IMR-90 (cell line): ENCODE measurements at regions not wholly inside any gene's neighbourhood (a gene's known extent, or its start where the extent isn't known, plus 50 kb on each side); places are given as distances from the start of the nearest gene placed in this dataset.

Source experiments
- ATAC-seq: fragments of 200-7000 bp; cut with Tn5 transposase; 2 replicates; pipeline ENCODE4 v1.9.1; 2020; ENCODE audit warnings: low read depth, mild to moderate bottlenecking, moderate library complexity
- BruUV-seq: library from RNA; stranded (reverse); fragments of 400-500 nt; replicated peaks from 2 replicates; lab custom pipeline; 2021; lab: Mats Ljungman, UMichigan
- CTCF ChIA-PET: fragments of 300-600 bp; formaldehyde crosslinking; extraction: SDS; loops from one replicate; lab custom pipeline; 2021; ENCODE audit warnings: antibody characterized with exemption; lab: Yijun Ruan, JAX
- POLR2A ChIA-PET: fragments of 300-600 bp; sonication (Branson Sonifier 250); formaldehyde crosslinking; loops from one replicate; lab custom pipeline; 2022; ENCODE audit warnings: antibody characterized with exemption; ENCODE audit not compliant: unreplicated experiment; lab: Charles Lee
- DNase-seq: peaks from one replicate; pipeline ENCODE4 v3.0.0; 2013
- H2AFZ ChIP-seq: replicated peaks from 2 replicates; pipeline ENCODE3; 2013; ENCODE audit warnings: low read length, mild to moderate bottlenecking; ENCODE audit not compliant: poor library complexity
- H2AK5ac ChIP-seq: 2 replicates; pipeline ENCODE4 v1.6.1; 2013; ENCODE audit warnings: low read depth, low read length, inconsistent platforms
- H2AK9ac ChIP-seq: replicated peaks from 2 replicates; pipeline ENCODE3; 2013; ENCODE audit warnings: mild to moderate bottlenecking, low read depth, low read length, moderate library complexity; ENCODE audit not compliant: poor library complexity
- H2BK120ac ChIP-seq: 2 replicates; pipeline ENCODE4 v1.6.1; 2013; ENCODE audit warnings: low read depth, low read length, inconsistent platforms
- H2BK15ac ChIP-seq: 3 replicates; pipeline ENCODE4 v1.6.1; 2013; ENCODE audit warnings: low read depth, low read length, inconsistent platforms
- H2BK20ac ChIP-seq: 2 replicates; pipeline ENCODE4 v1.6.1; 2013; ENCODE audit warnings: low read depth, mild to moderate bottlenecking, inconsistent platforms, low read length, moderate library complexity
- H2BK5ac ChIP-seq: 2 replicates; pipeline ENCODE4 v1.6.1; 2013; ENCODE audit warnings: mild to moderate bottlenecking, low read depth, low read length, inconsistent platforms; ENCODE audit not compliant: poor library complexity, severe bottlenecking
- H3K14ac ChIP-seq: replicated peaks from 2 replicates; pipeline ENCODE4 v1.6.1; 2013; ENCODE audit warnings: low read depth, low read length, inconsistent platforms
- H3K18ac ChIP-seq: 2 replicates; pipeline ENCODE4 v1.6.1; 2013; ENCODE audit warnings: low read depth, low read length, control low read depth
- H3K23ac ChIP-seq: 2 replicates; pipeline ENCODE4 v1.6.1; 2013; ENCODE audit warnings: low read depth, low read length, inconsistent platforms
- H3K27ac ChIP-seq: 2 replicates; pipeline ENCODE4 v1.5.1; 2013; ENCODE audit warnings: mild to moderate bottlenecking, control low read depth, low read length; ENCODE audit not compliant: insufficient read depth
- H3K27me3 ChIP-seq: 2 replicates; pipeline ENCODE4 v1.6.1; 2013; ENCODE audit warnings: low read length; ENCODE audit not compliant: control insufficient read depth, insufficient read depth
- H3K36me3 ChIP-seq: 2 replicates; pipeline ENCODE4 v1.6.1; 2013; ENCODE audit warnings: low read length, mixed read lengths; ENCODE audit not compliant: control insufficient read depth, insufficient read depth
- H3K4ac ChIP-seq: 2 replicates; pipeline ENCODE4 v1.6.1; 2013; ENCODE audit warnings: low read depth, low read length, inconsistent platforms
- H3K4me1 ChIP-seq: 2 replicates; pipeline ENCODE4 v1.6.1; 2013; ENCODE audit warnings: low read length, mixed read lengths; ENCODE audit not compliant: control insufficient read depth, insufficient read depth
- H3K4me2 ChIP-seq: 2 replicates; pipeline ENCODE4 v1.6.1; 2013; ENCODE audit warnings: low read depth, mild to moderate bottlenecking, control low read depth, low read length, moderate library complexity
- H3K4me3 ChIP-seq: 2 replicates; pipeline ENCODE4 v1.5.1; 2013; ENCODE audit warnings: low read depth, mild to moderate bottlenecking, control low read depth, low read length, moderate library complexity; ENCODE audit not compliant: insufficient read depth
- H3K56ac ChIP-seq: 2 replicates; pipeline ENCODE4 v1.6.1; 2013; ENCODE audit warnings: low read length, inconsistent platforms; ENCODE audit not compliant: insufficient read depth; ENCODE audit errors: extremely low read depth
- H3K79me1 ChIP-seq, 2 experiments: 2 replicates each; pipeline ENCODE4 v1.6.1; 2013; ENCODE audit warnings: low read length in 2 of 2, inconsistent platforms in 1 of 2, low read depth in 1 of 2
- H3K9ac ChIP-seq: 2 replicates; pipeline ENCODE4 v1.6.1; 2013; ENCODE audit warnings: low read depth, low read length, control low read depth
- H3K9me1 ChIP-seq: 2 replicates; pipeline ENCODE4 v1.6.1; 2013; ENCODE audit warnings: low read length, inconsistent platforms; ENCODE audit not compliant: insufficient read depth
- H3K9me3 ChIP-seq: 2 replicates; pipeline ENCODE4 v1.6.1; 2013; ENCODE audit warnings: low read length; ENCODE audit not compliant: control insufficient read depth, insufficient read depth
- H4K20me1 ChIP-seq: 2 replicates; pipeline ENCODE4 v1.6.1; 2013; ENCODE audit warnings: low read length, inconsistent platforms; ENCODE audit not compliant: insufficient read depth
- H4K5ac ChIP-seq: 2 replicates; pipeline ENCODE4 v1.6.1; 2013; ENCODE audit warnings: mild to moderate bottlenecking, low read depth, low read length, control low read depth
- H4K8ac ChIP-seq, 2 experiments: 2 replicates each; pipeline ENCODE4 v1.6.1; 2013; ENCODE audit warnings: low read depth in 2 of 2, low read length in 2 of 2, control low read depth in 1 of 2, inconsistent platforms in 1 of 2
- H4K91ac ChIP-seq: 2 replicates; pipeline ENCODE4 v1.6.1; 2013; ENCODE audit warnings: low read depth, low read length, inconsistent platforms; ENCODE audit not compliant: insufficient read depth
- BHLHE40 ChIP-seq: fragments of 150-350 bp; IDR thresholded peaks from 2 replicates; pipeline ENCODE4 v1.6.1; 2016; ENCODE audit warnings: mild to moderate bottlenecking, low read depth, low read length
- MAFK ChIP-seq: IDR thresholded peaks from 2 replicates; pipeline ENCODE4 v1.6.1; 2012; ENCODE audit warnings: low read depth, low read length, improper control_type of control experiment
- NFE2L2 ChIP-seq: fragments of 150-350 bp; IDR thresholded peaks from 2 replicates; pipeline ENCODE4 v1.6.1; 2016; ENCODE audit warnings: low read depth, mild to moderate bottlenecking, low read length
- POLR2A ChIP-seq: IDR thresholded peaks from 2 replicates; pipeline ENCODE4 v1.6.1; 2012; ENCODE audit warnings: mild to moderate bottlenecking, low read depth, low read length
- RFX5 ChIP-seq: IDR thresholded peaks from 2 replicates; pipeline ENCODE4 v1.8.0; 2012; ENCODE audit warnings: low read depth, mild to moderate bottlenecking, low read length, moderate library complexity
- WGBS, 2 experiments: methylation state at CpG; one replicate each; pipeline versions ENCODE4 v1.1.5 to v1.1.7; 2013; ENCODE audit warnings: missing lambda C conversion rate in 2 of 2; ENCODE audit not compliant: insufficient read length in 1 of 2; ENCODE audit errors: extremely low coverage in 2 of 2; 5-methylcytosine and 5-hydroxymethylcytosine counted together
- dilution Hi-C: fragments of 300-500 bp; cut with HindIII; formaldehyde crosslinking; loops from one replicate; pipeline ENCODE4 v1.14.3; 2018; ENCODE audit warnings: low sequenced_read_pairs; ENCODE audit not compliant: unreplicated experiment
- in situ Hi-C: fragments of 300-500 bp; cut with MboI; formaldehyde crosslinking; loops from 3 replicates; pipeline ENCODE4 v1.14.3; 2019; ENCODE audit warnings: low sequenced_read_pairs, inconsistent platforms, mixed read lengths
- intact Hi-C: fragments of 100-400 bp; cut with micrococcal nuclease; formaldehyde crosslinking; loops from 2 replicates; pipeline ENCODE4 v1.10.0; 2022
- TF ChIP-seq, protein P1 (sequence below): conservative IDR thresholded peaks from 2 replicates; pipeline ENCODE4 v1.5.1; 2012; ENCODE audit warnings: mild to moderate bottlenecking, low read depth, low read length, improper control_type of control experiment

DNA sequence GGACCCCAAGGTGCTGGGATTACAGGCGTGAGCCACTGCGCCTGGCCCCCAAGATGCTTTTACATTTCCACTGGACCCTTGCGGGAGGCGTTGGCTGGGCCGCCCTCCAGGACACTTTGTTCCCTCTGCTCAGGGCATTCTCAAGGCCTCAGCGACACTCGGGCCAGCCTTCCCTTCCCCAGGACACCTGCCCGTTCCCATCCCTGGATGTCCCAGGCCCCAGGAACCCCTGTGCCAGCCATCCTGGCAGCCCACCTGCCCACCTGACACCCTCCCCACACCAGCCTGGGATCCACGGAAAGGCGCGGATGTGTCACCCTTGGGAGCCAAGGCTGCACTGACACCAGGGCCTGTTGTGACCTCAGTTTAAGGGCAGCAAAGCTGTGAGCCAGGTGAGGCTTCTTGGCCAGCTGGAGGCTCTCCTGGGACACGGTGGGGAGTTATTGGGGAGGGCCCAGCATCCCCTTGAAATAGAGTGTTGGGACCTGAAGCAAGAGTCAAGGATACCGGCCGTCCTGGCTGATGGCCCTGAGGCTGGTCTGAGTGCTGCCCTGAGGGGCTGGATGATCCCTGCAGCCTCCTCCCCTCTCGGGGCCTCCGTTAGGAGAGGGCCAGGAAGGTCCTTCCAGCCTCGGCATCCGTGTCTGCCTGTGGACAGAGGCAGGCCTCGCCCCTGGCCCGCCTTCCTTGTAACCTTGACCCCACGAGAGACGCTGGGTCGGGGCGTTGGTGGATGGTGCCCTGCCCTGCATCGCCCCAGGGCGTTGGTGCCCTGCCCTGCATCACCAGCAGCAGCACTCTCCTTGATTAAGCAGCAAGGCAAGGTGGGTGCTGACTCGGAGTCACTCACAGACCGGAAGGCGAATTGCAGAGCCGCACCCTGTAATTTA, 84.2 kb upstream of the BHLHE23 start:
- Histone ChIP-seq H2BK15ac (no peak overlapping the region), H4K91ac (no peak overlapping the region), H2AK9ac (no peak overlapping the region), H2BK5ac (no peak overlapping the region), H2AFZ (no peak overlapping the region), H3K14ac (no peak overlapping the region), H3K9me3 (no peaks in the 10 kb centered on the region), H3K23ac (no peak overlapping the region), H3K4me1 (no peaks in the 10 kb centered on the region), H4K20me1 (no peaks in the 10 kb centered on the region), H3K9ac (no peak overlapping the region), H3K4ac (no peak overlapping the region), H3K36me3 (no peaks in the 10 kb centered on the region), H3K9me1 (no peaks in the 10 kb centered on the region), H3K56ac (no peak overlapping the region), H4K5ac (no peak overlapping the region), H3K18ac (no peak overlapping the region), H2BK20ac (no peak overlapping the region), H2BK120ac (no peak overlapping the region), H4K8ac (no peak overlapping the region), H3K4me2 (no peak overlapping the region), H3K4me3 (no peak overlapping the region), H3K79me1 (no peaks in the 10 kb centered on the region), H2AK5ac (no peak overlapping the region), H3K27ac (no peak overlapping the region), H3K27me3 (peaks cover 40% of the 10 kb centered on the region)
- ChIA-PET CTCF (no interaction called here), POLR2A (no interaction called here)
- DNase-seq (no peak), ATAC-seq (no peak)
- no TSS peak for BruUV-seq
- dilution Hi-C loops (no loop called here), intact Hi-C loops (no loop called here), in situ Hi-C loops (no loop called here)
- TF ChIP-seq, protein P1, sequence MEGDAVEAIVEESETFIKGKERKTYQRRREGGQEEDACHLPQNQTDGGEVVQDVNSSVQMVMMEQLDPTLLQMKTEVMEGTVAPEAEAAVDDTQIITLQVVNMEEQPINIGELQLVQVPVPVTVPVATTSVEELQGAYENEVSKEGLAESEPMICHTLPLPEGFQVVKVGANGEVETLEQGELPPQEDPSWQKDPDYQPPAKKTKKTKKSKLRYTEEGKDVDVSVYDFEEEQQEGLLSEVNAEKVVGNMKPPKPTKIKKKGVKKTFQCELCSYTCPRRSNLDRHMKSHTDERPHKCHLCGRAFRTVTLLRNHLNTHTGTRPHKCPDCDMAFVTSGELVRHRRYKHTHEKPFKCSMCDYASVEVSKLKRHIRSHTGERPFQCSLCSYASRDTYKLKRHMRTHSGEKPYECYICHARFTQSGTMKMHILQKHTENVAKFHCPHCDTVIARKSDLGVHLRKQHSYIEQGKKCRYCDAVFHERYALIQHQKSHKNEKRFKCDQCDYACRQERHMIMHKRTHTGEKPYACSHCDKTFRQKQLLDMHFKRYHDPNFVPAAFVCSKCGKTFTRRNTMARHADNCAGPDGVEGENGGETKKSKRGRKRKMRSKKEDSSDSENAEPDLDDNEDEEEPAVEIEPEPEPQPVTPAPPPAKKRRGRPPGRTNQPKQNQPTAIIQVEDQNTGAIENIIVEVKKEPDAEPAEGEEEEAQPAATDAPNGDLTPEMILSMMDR: no peak
- TF ChIP-seq BHLHE40 (no peak), NFE2L2 (no peak), MAFK (no peak), RFX5 (no peak), POLR2A (no peak)
- WGBS, 2 experiments: 62% methylated on average over 17 of the region's 30 CpGs; no CpG with 5 or more reads in 1 of the 2 experiments
